ENCODE measurements at regions not wholly inside any gene's neighbourhood (a gene's known extent, or its start where the extent isn't known, plus 50 kb on each side); places are given as distances from the start of the nearest gene placed in this dataset.
"Not testable (repeated sequence)": the region's sequence is repeated elsewhere in the genome, so short reads cannot be mapped to it uniquely, and the experiment has no call there.

DNA sequence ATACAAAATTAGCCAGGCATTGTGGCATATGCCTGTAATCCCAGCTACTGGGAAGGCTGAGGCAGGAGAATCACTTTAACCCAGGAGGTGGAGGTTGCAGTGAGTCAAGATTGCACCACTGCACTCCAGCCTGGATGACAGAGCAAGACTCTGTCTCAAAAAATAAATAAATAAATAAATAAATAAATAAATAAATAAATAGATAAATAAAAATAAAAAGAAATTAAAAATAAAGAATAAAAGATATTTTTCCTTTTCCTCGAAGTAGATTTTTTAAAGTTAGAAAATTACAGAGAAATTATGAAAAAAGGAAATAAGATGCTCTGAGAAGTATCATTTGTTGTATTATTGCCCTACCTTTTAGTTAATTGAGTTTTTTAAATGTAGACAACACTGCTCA lies 1906.1 kb downstream of the MAT2B start:
- not testable (repeated sequence) for H3K4me3 Mint-ChIP-seq; H3K4me3 ChIP-seq (ENCODE audit: low read depth, low read length); H3K27me3 Mint-ChIP-seq; ATAC-seq (ENCODE audit: low read depth in 2 of 2); H3K36me3 ChIP-seq (ENCODE audit: control insufficient read depth, insufficient read depth, low read length); DNase-seq; H3K9me3 ChIP-seq (ENCODE audit: control insufficient read depth in 2 of 2, low read length in 2 of 2); H3K27ac Mint-ChIP-seq; H3K4me1 ChIP-seq (ENCODE audit: control insufficient read depth, insufficient read depth, low read length, poor library complexity, severe bottlenecking); H3K4me1 Mint-ChIP-seq; H3K27me3 ChIP-seq (ENCODE audit: control insufficient read depth, insufficient read depth, low read length); H3K36me3 Mint-ChIP-seq; H3K27ac ChIP-seq (ENCODE audit: insufficient read depth, low read length, poor library complexity, severe bottlenecking)
- H3K9me3 Mint-ChIP-seq: peaks cover 0 to 29% (median 7%) of the 10 kb centered on the region in 7 donors

DNA sequence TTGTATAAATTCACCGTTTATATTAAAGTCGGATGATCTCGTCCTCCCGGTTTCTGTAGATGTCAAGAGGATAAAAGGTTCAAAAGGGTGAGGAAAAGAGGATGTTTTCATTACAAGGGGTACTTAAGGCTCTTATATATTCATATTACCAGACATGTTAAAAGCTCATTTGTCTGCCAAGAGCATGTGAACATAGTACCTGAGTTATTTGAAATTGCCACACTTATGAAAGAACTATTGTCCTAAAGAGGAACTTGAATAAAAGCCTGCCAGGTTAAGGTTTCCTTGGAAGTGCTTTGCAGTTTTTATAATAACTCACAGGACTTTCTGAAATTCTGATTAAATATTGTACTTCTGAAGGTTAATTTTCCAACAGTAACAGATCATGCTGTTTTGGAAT lies 1915.1 kb downstream of the MAT2B start:
- Histone ChIP-seq H3K9me3 (ENCODE audit: control insufficient read depth in 2 of 2, low read length in 2 of 2) (no peaks in the 10 kb centered on the region), H3K36me3 (ENCODE audit: control insufficient read depth, insufficient read depth, low read length) (no peaks in the 10 kb centered on the region), H3K27me3 (ENCODE audit: control insufficient read depth, insufficient read depth, low read length) (no peaks in the 10 kb centered on the region), H3K27ac (ENCODE audit: insufficient read depth, low read length, poor library complexity, severe bottlenecking) (no peak overlapping the region), H3K4me3 (ENCODE audit: low read depth, low read length) (no peak overlapping the region), H3K4me1 (ENCODE audit: control insufficient read depth, insufficient read depth, low read length, poor library complexity, severe bottlenecking) (no peaks in the 10 kb centered on the region)
- no peak overlapping the region for H3K4me3 Mint-ChIP-seq
- peaks cover 0 to 15% (median 2%) of the 10 kb centered on the region in 7 donors for H3K9me3 Mint-ChIP-seq
- DNase-seq (no peak), ATAC-seq (ENCODE audit: low read depth in 2 of 2) (no peak)
- no peaks in the 10 kb centered on the region for H3K4me1 Mint-ChIP-seq
- H3K27me3 Mint-ChIP-seq: no peaks in the 10 kb centered on the region
- no peak overlapping the region for H3K27ac Mint-ChIP-seq
- no peaks in the 10 kb centered on the region for H3K36me3 Mint-ChIP-seq

DNA sequence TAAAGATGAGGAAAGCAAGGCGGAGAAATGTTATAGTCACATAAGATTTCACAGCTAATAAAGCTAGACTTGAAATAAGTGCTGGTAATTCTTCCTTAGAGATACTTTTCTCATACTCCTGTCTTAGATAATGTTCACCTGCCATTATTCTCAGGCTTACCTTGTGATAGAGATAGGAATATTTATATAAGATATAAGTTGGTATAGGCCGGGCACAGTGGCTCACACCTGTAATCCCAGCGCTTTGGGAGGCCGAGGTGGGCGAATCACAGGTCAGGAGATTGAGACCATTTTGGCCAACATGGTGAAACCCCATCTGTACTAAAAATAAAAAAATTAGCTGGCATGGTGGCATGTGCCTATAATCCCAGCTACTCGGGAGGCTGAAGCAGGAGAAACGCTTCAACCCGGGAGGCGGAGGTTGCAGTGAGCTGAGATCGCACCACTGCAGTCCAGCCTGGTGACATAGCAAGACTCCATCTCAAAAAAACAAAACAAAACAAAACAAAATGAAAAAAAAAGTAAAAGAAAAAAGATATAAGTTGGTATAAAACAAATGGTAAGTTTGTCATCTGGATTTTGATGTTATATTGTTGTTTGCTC lies 1918.4 kb downstream of the MAT2B start:
- Mint-ChIP-seq H3K4me1 (no peaks in the 10 kb centered on the region), H3K36me3 (no peaks in the 10 kb centered on the region), H3K4me3 (no peak overlapping the region), H3K27ac (no peak overlapping the region), H3K27me3 (no peaks in the 10 kb centered on the region), H3K9me3 (peaks cover 0 to 25% (median 4%) of the 10 kb centered on the region in 7 donors)
- no peaks in the 10 kb centered on the region for H3K27me3 ChIP-seq (ENCODE audit: control insufficient read depth, insufficient read depth, low read length)
- DNase-seq (no peak), ATAC-seq (ENCODE audit: low read depth in 2 of 2) (no peak)
- no peak overlapping the region for H3K27ac ChIP-seq (ENCODE audit: insufficient read depth, low read length, poor library complexity, severe bottlenecking)
- H3K4me3 ChIP-seq (ENCODE audit: low read depth, low read length): no peak overlapping the region
- H3K36me3 ChIP-seq (ENCODE audit: control insufficient read depth, insufficient read depth, low read length): no peaks in the 10 kb centered on the region
- H3K4me1 ChIP-seq (ENCODE audit: control insufficient read depth, insufficient read depth, low read length, poor library complexity, severe bottlenecking): no peaks in the 10 kb centered on the region
- no peaks in the 10 kb centered on the region for H3K9me3 ChIP-seq (ENCODE audit: control insufficient read depth in 2 of 2, low read length in 2 of 2)

DNA sequence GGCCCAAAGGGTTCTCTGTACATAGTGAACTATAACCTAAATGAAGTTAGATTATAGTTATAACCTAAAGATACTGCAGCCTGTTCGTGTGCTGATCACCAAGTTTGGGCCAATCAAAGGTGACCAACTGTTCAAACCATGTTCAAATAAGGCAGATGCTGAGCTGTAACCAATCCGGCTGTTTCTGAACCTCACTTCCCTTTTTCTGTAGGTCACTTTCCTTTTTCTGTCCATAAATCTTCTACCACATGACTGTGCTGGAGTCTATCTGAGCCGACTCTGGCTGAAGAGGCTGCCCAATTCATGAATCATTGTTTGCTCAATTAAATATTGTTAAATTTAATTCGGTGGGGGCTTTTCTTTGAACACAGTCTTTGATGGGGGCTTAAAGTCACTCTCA lies 1920.2 kb downstream of the MAT2B start:
- H3K27me3 ChIP-seq (ENCODE audit: control insufficient read depth, insufficient read depth, low read length): no peaks in the 10 kb centered on the region
- Mint-ChIP-seq H3K36me3 (no peaks in the 10 kb centered on the region), H3K4me1 (no peaks in the 10 kb centered on the region), H3K27me3 (no peaks in the 10 kb centered on the region), H3K27ac (no peak overlapping the region), H3K4me3 (no peak overlapping the region), H3K9me3 (peaks cover 0 to 25% (median 4%) of the 10 kb centered on the region in 7 donors)
- no peaks in the 10 kb centered on the region for H3K4me1 ChIP-seq (ENCODE audit: control insufficient read depth, insufficient read depth, low read length, poor library complexity, severe bottlenecking)
- DNase-seq (no peak), ATAC-seq (ENCODE audit: low read depth in 2 of 2) (no peak)
- no peaks in the 10 kb centered on the region for H3K9me3 ChIP-seq (ENCODE audit: control insufficient read depth in 2 of 2, low read length in 2 of 2)
- no peak overlapping the region for H3K27ac ChIP-seq (ENCODE audit: insufficient read depth, low read length, poor library complexity, severe bottlenecking)
- no peak overlapping the region for H3K4me3 ChIP-seq (ENCODE audit: low read depth, low read length)
- no peaks in the 10 kb centered on the region for H3K36me3 ChIP-seq (ENCODE audit: control insufficient read depth, insufficient read depth, low read length)

DNA sequence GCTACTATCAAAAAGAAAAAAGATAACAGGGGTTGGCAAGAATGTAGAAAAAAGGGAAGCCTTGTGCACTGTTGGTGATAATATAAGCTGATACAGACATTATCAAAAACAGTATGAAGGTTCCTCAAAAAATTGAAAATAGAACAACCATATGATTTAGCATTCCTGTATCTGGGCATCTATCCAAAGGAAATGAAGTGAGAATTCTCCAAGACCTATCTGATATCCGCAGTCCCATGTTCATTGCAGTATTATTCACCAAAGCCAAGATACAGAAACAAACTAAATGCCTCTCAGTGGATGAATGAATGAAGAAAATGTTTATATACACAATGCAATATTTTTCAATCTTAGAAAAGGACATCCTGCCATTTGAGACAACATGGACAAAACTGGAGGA lies 1943.3 kb downstream of the MAT2B start:
- peaks cover 1 to 20% (median 11%) of the 10 kb centered on the region in 7 donors for H3K9me3 Mint-ChIP-seq
- ATAC-seq (ENCODE audit: low read depth in 2 of 2) (no peak), DNase-seq (no peak)
- H3K9me3 ChIP-seq (ENCODE audit: control insufficient read depth in 2 of 2, low read length in 2 of 2): peaks cover 3% of the 10 kb centered on the region in 2 experiments
- no peaks in the 10 kb centered on the region for H3K27me3 ChIP-seq (ENCODE audit: control insufficient read depth, insufficient read depth, low read length)
- no peak overlapping the region for H3K27ac Mint-ChIP-seq
- no peak overlapping the region for H3K27ac ChIP-seq (ENCODE audit: insufficient read depth, low read length, poor library complexity, severe bottlenecking)
- H3K36me3 Mint-ChIP-seq: no peaks in the 10 kb centered on the region
- H3K27me3 Mint-ChIP-seq: no peaks in the 10 kb centered on the region
- H3K4me1 Mint-ChIP-seq: peaks cover 0 to 8% (median 0%) of the 10 kb centered on the region in 4 donors
- H3K36me3 ChIP-seq (ENCODE audit: control insufficient read depth, insufficient read depth, low read length): no peaks in the 10 kb centered on the region
- H3K4me3 ChIP-seq (ENCODE audit: low read depth, low read length): no peak overlapping the region
- no peak overlapping the region for H3K4me3 Mint-ChIP-seq
- no peaks in the 10 kb centered on the region for H3K4me1 ChIP-seq (ENCODE audit: control insufficient read depth, insufficient read depth, low read length, poor library complexity, severe bottlenecking)

DNA sequence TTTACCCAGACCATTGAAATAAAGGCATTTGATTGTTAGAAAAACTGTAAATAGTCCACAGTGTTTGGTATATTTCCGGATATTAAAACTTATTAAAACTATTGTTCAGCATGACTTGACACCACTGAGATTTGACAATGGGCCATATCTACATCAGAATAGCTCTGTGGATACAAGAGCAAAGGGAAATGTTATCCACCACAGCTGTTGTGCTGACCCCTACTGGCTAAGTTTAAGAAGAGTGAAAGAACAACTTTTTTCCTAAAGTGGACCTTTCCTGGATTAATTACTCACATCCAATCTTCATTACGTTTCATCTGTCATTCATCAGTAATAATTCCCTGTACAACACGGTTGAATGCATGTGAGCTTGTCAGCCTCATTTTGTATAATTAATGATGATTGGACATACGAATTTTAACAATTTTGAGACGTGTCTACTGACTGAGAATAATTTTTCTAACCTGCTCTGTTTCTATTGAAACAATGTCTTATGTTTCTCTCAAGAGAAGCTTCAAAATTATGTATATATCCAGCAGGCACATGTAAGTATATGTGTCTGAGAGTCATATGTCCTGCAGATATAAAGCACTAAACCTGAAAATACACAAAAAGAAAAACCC lies 1952.6 kb downstream of the MAT2B start:
- ATAC-seq (ENCODE audit: low read depth in 2 of 2): no peak
- Mint-ChIP-seq H3K36me3 (no peaks in the 10 kb centered on the region), H3K4me3 (no peak overlapping the region), H3K4me1 (no peaks in the 10 kb centered on the region), H3K27me3 (no peaks in the 10 kb centered on the region), H3K27ac (no peak overlapping the region), H3K9me3 (peaks cover 0 to 17% (median 5%) of the 10 kb centered on the region in 7 donors)
- Histone ChIP-seq H3K27ac (ENCODE audit: insufficient read depth, low read length, poor library complexity, severe bottlenecking) (no peak overlapping the region), H3K36me3 (ENCODE audit: control insufficient read depth, insufficient read depth, low read length) (no peaks in the 10 kb centered on the region), H3K9me3 (ENCODE audit: control insufficient read depth in 2 of 2, low read length in 2 of 2) (no peaks in the 10 kb centered on the region), H3K4me1 (ENCODE audit: control insufficient read depth, insufficient read depth, low read length, poor library complexity, severe bottlenecking) (no peaks in the 10 kb centered on the region), H3K4me3 (ENCODE audit: low read depth, low read length) (no peak overlapping the region), H3K27me3 (ENCODE audit: control insufficient read depth, insufficient read depth, low read length) (no peaks in the 10 kb centered on the region)
- no peak for DNase-seq

DNA sequence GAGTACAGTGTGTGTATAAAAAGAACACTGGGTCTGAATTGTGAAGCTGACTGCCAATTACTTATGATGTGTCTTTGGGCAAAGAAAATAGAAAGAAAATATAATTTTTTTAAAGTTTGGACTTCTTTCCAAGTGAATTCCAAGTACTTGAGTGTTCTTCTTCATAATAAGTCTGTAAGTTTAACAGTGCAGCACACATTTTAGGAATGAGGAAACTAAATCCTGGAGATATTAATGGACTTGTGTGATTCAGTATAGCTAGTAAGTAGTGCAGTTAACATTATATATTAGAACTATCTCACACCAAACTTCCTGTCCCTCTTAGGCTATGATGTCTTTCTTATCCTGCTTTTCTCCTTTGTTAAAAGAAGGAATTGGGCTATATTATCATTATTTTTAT lies 1953.8 kb downstream of the MAT2B start:
- Mint-ChIP-seq H3K4me1 (no peaks in the 10 kb centered on the region), H3K9me3 (peaks cover 3 to 25% (median 8%) of the 10 kb centered on the region in 7 donors), H3K27ac (no peak overlapping the region), H3K36me3 (no peaks in the 10 kb centered on the region), H3K4me3 (no peak overlapping the region), H3K27me3 (no peaks in the 10 kb centered on the region)
- no peaks in the 10 kb centered on the region for H3K27me3 ChIP-seq (ENCODE audit: control insufficient read depth, insufficient read depth, low read length)
- no peak for DNase-seq
- no peak for ATAC-seq (ENCODE audit: low read depth in 2 of 2)
- no peaks in the 10 kb centered on the region for H3K4me1 ChIP-seq (ENCODE audit: control insufficient read depth, insufficient read depth, low read length, poor library complexity, severe bottlenecking)
- no peak overlapping the region for H3K4me3 ChIP-seq (ENCODE audit: low read depth, low read length)
- peaks cover 0 to 5% of the 10 kb centered on the region in 2 experiments for H3K9me3 ChIP-seq (ENCODE audit: control insufficient read depth in 2 of 2, low read length in 2 of 2)
- H3K36me3 ChIP-seq (ENCODE audit: control insufficient read depth, insufficient read depth, low read length): no peaks in the 10 kb centered on the region
- no peak overlapping the region for H3K27ac ChIP-seq (ENCODE audit: insufficient read depth, low read length, poor library complexity, severe bottlenecking)

DNA sequence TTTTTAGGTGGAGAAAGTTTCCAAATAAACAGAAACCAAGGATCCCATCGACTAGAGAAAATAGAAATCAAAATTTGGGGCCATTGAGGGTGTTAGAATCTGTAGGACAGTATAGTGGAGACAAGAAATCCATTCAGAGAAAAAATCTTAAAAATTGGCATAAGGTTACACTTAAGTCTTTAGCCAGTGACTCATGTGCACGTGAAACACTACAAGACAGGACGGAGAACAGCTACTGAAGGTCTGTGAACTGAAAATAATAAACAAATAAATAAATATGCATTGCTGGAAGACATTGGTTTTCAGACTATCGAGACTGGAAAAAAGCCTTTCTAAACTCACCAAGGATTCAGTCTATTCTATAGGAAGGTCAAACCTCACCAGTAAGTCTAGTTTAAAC lies 1955.5 kb downstream of the MAT2B start:
- Mint-ChIP-seq H3K9me3 (peaks cover 3 to 33% (median 9%) of the 10 kb centered on the region in 7 donors), H3K4me3 (no peak overlapping the region), H3K4me1 (no peaks in the 10 kb centered on the region), H3K27ac (no peak overlapping the region), H3K27me3 (no peaks in the 10 kb centered on the region), H3K36me3 (no peaks in the 10 kb centered on the region)
- no peaks in the 10 kb centered on the region for H3K4me1 ChIP-seq (ENCODE audit: control insufficient read depth, insufficient read depth, low read length, poor library complexity, severe bottlenecking)
- no peaks in the 10 kb centered on the region for H3K27me3 ChIP-seq (ENCODE audit: control insufficient read depth, insufficient read depth, low read length)
- no peaks in the 10 kb centered on the region for H3K36me3 ChIP-seq (ENCODE audit: control insufficient read depth, insufficient read depth, low read length)
- no peak overlapping the region for H3K27ac ChIP-seq (ENCODE audit: insufficient read depth, low read length, poor library complexity, severe bottlenecking)
- H3K4me3 ChIP-seq (ENCODE audit: low read depth, low read length): no peak overlapping the region
- H3K9me3 ChIP-seq (ENCODE audit: control insufficient read depth in 2 of 2, low read length in 2 of 2): peaks cover 0 to 12% of the 10 kb centered on the region in 2 experiments
- no peak for ATAC-seq (ENCODE audit: low read depth in 2 of 2)
- no peak for DNase-seq
